Right renal pelvis (tissue), 4 donors: ENCODE measurements at regions not wholly inside any gene's neighbourhood (a gene's known extent, or its start where the extent isn't known, plus 50 kb on each side); places are given as distances from the start of the nearest gene placed in this dataset.
"Not testable (repeated sequence)": the region's sequence is repeated elsewhere in the genome, so short reads cannot be mapped to it uniquely, and the experiment has no call there.

Experiments
- DNase-seq, 4 donors: peaks; one replicate each; pipeline ENCODE4 v3.0.0-alpha.2; 2013; ENCODE audit warnings: low read depth in 4 of 4, low spot score in 3 of 4, missing footprints in 1 of 4

GRCh38 chr10:36574207-36574606 lies 551.2 kb upstream of the ANKRD30A start:
- DNase-seq, result no peak

- DNase-seq, result no peak
These were observed 552.2 kb upstream of the ANKRD30A start for GRCh38 chr10:36573246-36573645.

- DNase-seq, result no peak
These were observed 561.0 kb upstream of the ANKRD30A start for GRCh38 chr10:36564433-36564832.

- no peak for DNase-seq
These were observed 565.7 kb upstream of the ANKRD30A start for GRCh38 chr10:36559412-36560400.

- no peak for DNase-seq
These were observed 568.9 kb upstream of the ANKRD30A start for GRCh38 chr10:36556468-36556867.

- no peak for DNase-seq
These were observed 570.4 kb upstream of the ANKRD30A start for GRCh38 chr10:36555036-36555435.

GRCh38 chr10:36547965-36548364 lies 577.4 kb upstream of the ANKRD30A start:
- no peak for DNase-seq

- peak in 1 of 4 donors; percentile 4 for DNase-seq
These were observed 582.9 kb upstream of the ANKRD30A start for GRCh38 chr10:36542493-36542892.

- no peak for DNase-seq
These were observed 584.8 kb upstream of the ANKRD30A start for GRCh38 chr10:36540611-36541010.

GRCh38 chr10:36538953-36539586 lies 586.3 kb upstream of the ANKRD30A start:
- DNase-seq, result peak in 1 of 4 donors; percentile 8

GRCh38 chr10:36534471-36535002 lies 590.9 kb upstream of the ANKRD30A start:
- no peak for DNase-seq

GRCh38 chr10:36533861-36534260 lies 591.5 kb upstream of the ANKRD30A start:
- DNase-seq, result no peak

GRCh38 chr10:36533316-36533715 lies 592.1 kb upstream of the ANKRD30A start:
- DNase-seq, result no peak

- DNase-seq, result no peak
These were observed 593.8 kb upstream of the ANKRD30A start for GRCh38 chr10:36531621-36532020.

GRCh38 chr10:36526033-36526432 lies 599.4 kb upstream of the ANKRD30A start:
- DNase-seq, result no peak

- not testable (repeated sequence) for DNase-seq
These were observed 601.3 kb upstream of the ANKRD30A start for GRCh38 chr10:36524126-36524525.

- DNase-seq, result no peak
These were observed 605.5 kb upstream of the ANKRD30A start for GRCh38 chr10:36519909-36520308.

- no peak for DNase-seq
These were observed 609.1 kb upstream of the ANKRD30A start for GRCh38 chr10:36516281-36516680.

- peak in 1 of 4 donors; percentile 12 for DNase-seq
These were observed 610.1 kb upstream of the ANKRD30A start for GRCh38 chr10:36515319-36515718.

GRCh38 chr10:36507715-36508114 lies 617.7 kb upstream of the ANKRD30A start:
- DNase-seq, result no peak

- no peak for DNase-seq
These were observed 618.5 kb upstream of the ANKRD30A start for GRCh38 chr10:36506697-36507496.
